ENCODE measurements at regions not wholly inside any gene's neighbourhood (a gene's known extent, or its start where the extent isn't known, plus 50 kb on each side); places are given as distances from the start of the nearest gene placed in this dataset.

GRCh38 chr2:8361930-8362329 lies 319.9 kb upstream of the ID2 start:
- Histone ChIP-seq H3K36me3 (ENCODE audit: low read depth) (no peaks in the 10 kb centered on the region), H3K4me3 (no peak overlapping the region), H3K4me1 (ENCODE audit: low read depth) (peaks cover 6% of the 10 kb centered on the region), H3K9me3 (no peaks in the 10 kb centered on the region)
- intact Hi-C loops (cut with DNase I, micrococcal nuclease), result no loop called here
- DNase-seq, result no peak
- no peak for ATAC-seq
- no peak for TF ChIP-seq CTCF (IDR thresholded peaks at IDR 0.05)

GRCh38 chr2:8363161-8363560 lies 318.7 kb upstream of the ID2 start:
- TF ChIP-seq CTCF (IDR thresholded peaks at IDR 0.05), result no peak
- H3K4me1 ChIP-seq (ENCODE audit: low read depth), result peaks cover 6% of the 10 kb centered on the region
- DNase-seq (no peak), ATAC-seq (no peak)
- H3K4me3 ChIP-seq, result no peak overlapping the region
- no peaks in the 10 kb centered on the region for H3K36me3 ChIP-seq (ENCODE audit: low read depth)
- intact Hi-C loops (cut with DNase I, micrococcal nuclease), result no loop called here
- H3K9me3 ChIP-seq, result no peaks in the 10 kb centered on the region

GRCh38 chr2:8364668-8365067 lies 317.2 kb upstream of the ID2 start:
- peaks cover 6% of the 10 kb centered on the region for H3K4me1 ChIP-seq (ENCODE audit: low read depth)
- no peak overlapping the region for H3K4me3 ChIP-seq
- no peak for TF ChIP-seq CTCF (IDR thresholded peaks at IDR 0.05)
- no peaks in the 10 kb centered on the region for H3K36me3 ChIP-seq (ENCODE audit: low read depth)
- no peaks in the 10 kb centered on the region for H3K9me3 ChIP-seq
- ATAC-seq (peak; percentile 93), DNase-seq (peak in 1 of 3 donors; percentile 58)
- intact Hi-C loops (cut with DNase I, micrococcal nuclease), result no loop called here

GRCh38 chr2:8365331-8365910 lies 316.4 kb upstream of the ID2 start:
- no peak overlapping the region for H3K4me3 ChIP-seq
- H3K36me3 ChIP-seq (ENCODE audit: low read depth), result no peaks in the 10 kb centered on the region
- intact Hi-C loops (cut with DNase I, micrococcal nuclease), result no loop called here
- H3K9me3 ChIP-seq, result no peaks in the 10 kb centered on the region
- peaks cover 6% of the 10 kb centered on the region for H3K4me1 ChIP-seq (ENCODE audit: low read depth)
- DNase-seq (no peak), ATAC-seq (no peak)
- TF ChIP-seq CTCF (IDR thresholded peaks at IDR 0.05), result no peak

- no peak overlapping the region for H3K4me3 ChIP-seq
- H3K36me3 ChIP-seq (ENCODE audit: low read depth), result no peaks in the 10 kb centered on the region
- DNase-seq, result no peak
- ATAC-seq, result no peak
- no peaks in the 10 kb centered on the region for H3K9me3 ChIP-seq
- H3K4me1 ChIP-seq (ENCODE audit: low read depth), result peaks cover 6% of the 10 kb centered on the region
- intact Hi-C loops (cut with DNase I, micrococcal nuclease), result no loop called here
- no peak for TF ChIP-seq CTCF (IDR thresholded peaks at IDR 0.05)
These were observed 314.0 kb upstream of the ID2 start for GRCh38 chr2:8367833-8368232.

- DNase-seq (no peak), ATAC-seq (no peak)
- no peak for TF ChIP-seq CTCF (IDR thresholded peaks at IDR 0.05)
- Histone ChIP-seq H3K4me1 (ENCODE audit: low read depth) (peaks cover 6% of the 10 kb centered on the region), H3K4me3 (no peak overlapping the region), H3K36me3 (ENCODE audit: low read depth) (no peaks in the 10 kb centered on the region), H3K9me3 (no peaks in the 10 kb centered on the region)
- intact Hi-C loops (cut with DNase I, micrococcal nuclease), result no loop called here
These were observed 313.4 kb upstream of the ID2 start for GRCh38 chr2:8368463-8368862.

Data from mucosa of descending colon (tissue), 3 donors.